ENCODE measurements at regions not wholly inside any gene's neighbourhood (a gene's known extent, or its start where the extent isn't known, plus 50 kb on each side); places are given as distances from the start of the nearest gene placed in this dataset.

- in situ Hi-C loops (cut with HindIII; ENCODE audit: low pct_unique_long_range_greater_than_20kb, low sequenced_read_pairs): no loop called here
- Histone ChIP-seq H3K36me3 (ENCODE audit: control insufficient read depth, insufficient read depth, low read length) (no peaks in the 10 kb centered on the region), H3K4me3 (ENCODE audit: low read depth in 2 of 2, low read length in 2 of 2) (no peak overlapping the region), H3K4me1 (ENCODE audit: control insufficient read depth, insufficient read depth, low read length) (no peaks in the 10 kb centered on the region), H3K9me3 (ENCODE audit: control insufficient read depth, insufficient read depth, low read depth, low read length) (no peaks in the 10 kb centered on the region), H3K27ac (ENCODE audit: low read length) (no peak overlapping the region), H3K27me3 (ENCODE audit: control insufficient read depth, insufficient read depth, low read length) (no peaks in the 10 kb centered on the region; the same call in 1 of the 2 replicates)
- intact Hi-C loops (cut with micrococcal nuclease; ENCODE audit: unreplicated experiment): no loop called here
- POLR2A ChIA-PET: no interaction called here
- ATAC-seq (no peak), DNase-seq (ENCODE audit: low read depth, low spot score) (no peak)
- BruUV-seq (replicated peaks): no TSS peak
- TF ChIP-seq REST (IDR thresholded peaks at IDR 0.05; ENCODE audit: insufficient read depth in 1 of 2, low read depth in 2 of 2, low read length in 1 of 2) (no peak), CTCF (IDR thresholded peaks at IDR 0.05) (no peak), POLR2AphosphoS5 (IDR thresholded peaks at IDR 0.05; ENCODE audit: low read depth, low read length) (no peak), SIN3A (IDR thresholded peaks at IDR 0.05; ENCODE audit: borderline replicate concordance, insufficient read depth, low read depth, low read length) (no peak), TCF7L2 (IDR thresholded peaks at IDR 0.05; ENCODE audit: low read depth, low read length) (no peak)
- CTCF ChIA-PET: no interaction called here
Observed at GRCh38 chr3:40999682-41000081, 199.6 kb upstream of the CTNNB1 start.

DNA sequence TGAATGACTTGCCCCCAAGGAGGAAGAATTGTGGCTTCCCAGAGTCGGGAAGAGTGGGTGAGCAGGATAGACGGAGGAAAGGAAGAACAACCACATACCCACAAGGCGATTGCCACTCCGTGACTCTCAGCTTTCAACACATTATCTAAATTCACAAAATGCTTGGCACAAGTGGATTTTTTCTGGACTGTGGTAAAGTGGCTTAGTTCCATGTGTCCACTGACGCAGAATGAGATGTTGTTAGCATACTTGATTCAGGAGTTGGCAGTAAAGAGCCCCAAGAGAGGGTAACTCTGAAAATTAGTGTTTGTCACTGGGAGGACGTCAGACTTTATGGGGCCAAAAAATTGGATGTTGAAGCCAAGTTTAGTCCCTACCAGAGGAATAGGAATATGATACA, 198.8 kb upstream of the CTNNB1 start:
- Histone ChIP-seq H3K4me1 (ENCODE audit: control insufficient read depth, insufficient read depth, low read length) (no peaks in the 10 kb centered on the region), H3K4me3 (ENCODE audit: low read depth in 2 of 2, low read length in 2 of 2) (no peak overlapping the region), H3K27me3 (ENCODE audit: control insufficient read depth, insufficient read depth, low read length) (no peaks in the 10 kb centered on the region; the same call in 1 of the 2 replicates), H3K36me3 (ENCODE audit: control insufficient read depth, insufficient read depth, low read length) (no peaks in the 10 kb centered on the region), H3K27ac (ENCODE audit: low read length) (no peak overlapping the region), H3K9me3 (ENCODE audit: control insufficient read depth, insufficient read depth, low read depth, low read length) (no peaks in the 10 kb centered on the region)
- in situ Hi-C loops (cut with HindIII; ENCODE audit: low pct_unique_long_range_greater_than_20kb, low sequenced_read_pairs) (no loop called here), intact Hi-C loops (cut with micrococcal nuclease; ENCODE audit: unreplicated experiment) (no loop called here)
- CTCF ChIA-PET: no interaction called here
- BruUV-seq (replicated peaks): no TSS peak
- POLR2A ChIA-PET: no interaction called here
- no peak for TF ChIP-seq REST (IDR thresholded peaks at IDR 0.05; ENCODE audit: insufficient read depth in 1 of 2, low read depth in 2 of 2, low read length in 1 of 2)
- TF ChIP-seq TCF7L2 (IDR thresholded peaks at IDR 0.05; ENCODE audit: low read depth, low read length): no peak
- no peak for TF ChIP-seq CTCF (IDR thresholded peaks at IDR 0.05)
- no peak for TF ChIP-seq POLR2AphosphoS5 (IDR thresholded peaks at IDR 0.05; ENCODE audit: low read depth, low read length)
- TF ChIP-seq SIN3A (IDR thresholded peaks at IDR 0.05; ENCODE audit: borderline replicate concordance, insufficient read depth, low read depth, low read length): no peak
- ATAC-seq (no peak), DNase-seq (ENCODE audit: low read depth, low spot score) (no peak)
